Umbilical cord (tissue), 1 donor: ENCODE measurements at regions not wholly inside any gene's neighbourhood (a gene's known extent, or its start where the extent isn't known, plus 50 kb on each side); places are given as distances from the start of the nearest gene placed in this dataset.

Experiments
- DNase-seq: peaks from one replicate; pipeline ENCODE4 v3.0.0-alpha.2; 2015; ENCODE audit warnings: low spot score

DNA sequence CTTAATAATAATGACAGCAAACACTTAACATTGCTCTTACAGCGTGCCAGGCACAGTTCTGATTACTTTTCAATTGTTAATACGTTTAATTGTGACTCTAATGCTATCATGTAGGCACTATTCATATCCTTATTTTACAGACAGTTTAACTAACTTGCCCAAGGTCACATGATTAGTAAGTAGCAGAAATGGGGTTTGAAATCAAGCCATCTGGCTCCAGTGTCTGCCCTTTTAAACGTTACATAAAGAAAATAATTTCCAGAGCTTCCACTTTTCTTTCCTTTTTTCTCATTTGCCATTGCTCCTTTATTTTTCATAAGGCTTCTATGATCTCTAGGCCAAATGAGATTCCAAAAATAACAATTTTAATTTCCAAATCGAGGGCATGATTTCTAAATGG lies 50.6 kb upstream of the IKZF2 start:
- no peak for DNase-seq

DNA sequence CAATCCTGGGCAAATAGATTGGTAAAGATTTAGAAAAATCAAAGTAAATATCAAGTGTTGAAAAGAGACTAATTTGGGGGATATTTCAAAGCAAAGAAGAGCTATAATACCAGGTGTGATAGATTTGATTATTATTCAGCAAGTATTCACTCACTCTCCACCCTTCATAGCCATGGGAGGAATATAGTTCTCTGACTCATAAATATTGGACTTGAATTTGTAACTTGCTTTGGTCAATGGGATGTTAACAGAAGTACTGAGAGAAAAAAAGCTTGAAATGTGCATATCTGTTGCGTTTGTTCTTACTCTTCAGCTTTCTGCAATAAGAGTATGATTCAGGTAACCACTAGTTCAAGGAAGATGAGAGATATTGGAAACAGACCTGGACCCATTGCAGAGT lies 54.5 kb upstream of the IKZF2 start:
- no peak for DNase-seq

GRCh38 chr2:213213186-213213585 lies 61.8 kb upstream of the IKZF2 start:
- no peak for DNase-seq

GRCh38 chr2:213214209-213214608 lies 62.8 kb upstream of the IKZF2 start:
- DNase-seq: no peak

GRCh38 chr2:213216461-213216860 lies 65.0 kb upstream of the IKZF2 start:
- DNase-seq: peak; percentile 75

- DNase-seq: no peak
These were observed 64.4 kb upstream of the SPAG16 start for GRCh38 chr2:213219816-213220215.

DNA sequence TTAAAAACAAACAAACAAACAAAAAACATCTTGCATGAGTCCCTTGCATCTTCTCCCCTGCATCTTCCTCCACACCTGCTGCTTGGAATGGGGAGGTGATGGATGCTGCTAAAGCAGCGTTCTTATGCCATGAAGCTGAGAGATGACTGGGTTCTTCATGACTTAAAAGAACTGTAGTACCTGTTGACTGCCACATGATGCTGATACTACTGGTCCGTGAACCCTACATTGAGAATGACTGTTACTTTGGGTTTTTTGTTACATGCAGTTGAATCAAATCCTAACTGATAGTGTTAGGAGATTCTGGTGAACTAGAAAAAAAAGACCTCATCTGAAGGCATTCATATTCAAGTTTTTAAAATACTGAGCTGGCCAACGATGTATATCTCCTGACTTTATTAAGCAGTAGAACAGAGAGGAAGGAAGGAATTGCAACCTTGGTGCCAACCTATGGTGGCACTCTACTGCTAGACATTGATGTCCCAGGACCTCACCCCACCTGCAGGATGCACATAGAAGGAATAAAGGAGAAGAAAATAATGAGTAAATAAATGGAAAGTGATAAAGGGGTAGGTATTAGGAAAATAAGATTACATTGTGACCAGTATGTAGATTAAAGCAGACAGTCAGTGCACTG lies 63.2 kb upstream of the SPAG16 start:
- DNase-seq: no peak

- no peak for DNase-seq
These were observed 62.3 kb upstream of the SPAG16 start for GRCh38 chr2:213221957-213222356.

DNA sequence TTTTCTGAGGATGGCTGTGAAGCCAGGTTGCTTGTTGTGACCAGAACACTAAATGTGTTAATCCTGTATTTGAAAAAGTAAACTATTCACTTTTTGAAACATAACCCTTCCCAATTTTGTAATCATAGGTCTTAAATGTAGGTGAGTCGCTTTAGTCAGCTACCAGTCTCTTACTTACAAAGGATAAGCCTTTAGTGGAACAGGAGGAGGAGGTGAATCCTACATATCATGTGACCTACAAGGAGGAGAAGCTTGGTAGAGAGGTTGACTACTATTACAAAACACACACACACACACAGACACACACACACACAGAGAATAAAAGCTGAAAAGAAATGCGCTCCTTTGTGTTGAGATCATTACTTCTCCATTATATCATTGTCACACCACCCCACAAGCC lies 59.9 kb upstream of the SPAG16 start:
- no peak for DNase-seq

DNA sequence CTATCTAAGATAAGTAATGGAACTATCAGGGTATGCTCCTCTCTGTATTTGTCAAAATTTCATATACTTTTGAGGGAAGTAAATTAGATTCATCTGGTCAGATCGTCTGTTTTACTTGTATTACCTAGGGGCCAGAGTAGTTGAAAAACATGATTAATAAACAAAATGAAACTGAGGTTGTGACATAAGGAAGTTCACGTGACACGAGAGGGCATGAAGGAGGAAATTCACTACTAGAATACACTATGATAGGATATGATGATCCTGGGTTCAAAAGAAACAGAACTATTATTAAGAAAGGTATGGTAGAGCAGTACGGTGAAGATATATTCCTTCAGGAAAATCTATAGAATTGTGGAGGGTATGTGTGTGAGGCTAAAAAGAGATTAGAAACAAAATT lies 58.4 kb upstream of the SPAG16 start:
- DNase-seq: no peak

DNA sequence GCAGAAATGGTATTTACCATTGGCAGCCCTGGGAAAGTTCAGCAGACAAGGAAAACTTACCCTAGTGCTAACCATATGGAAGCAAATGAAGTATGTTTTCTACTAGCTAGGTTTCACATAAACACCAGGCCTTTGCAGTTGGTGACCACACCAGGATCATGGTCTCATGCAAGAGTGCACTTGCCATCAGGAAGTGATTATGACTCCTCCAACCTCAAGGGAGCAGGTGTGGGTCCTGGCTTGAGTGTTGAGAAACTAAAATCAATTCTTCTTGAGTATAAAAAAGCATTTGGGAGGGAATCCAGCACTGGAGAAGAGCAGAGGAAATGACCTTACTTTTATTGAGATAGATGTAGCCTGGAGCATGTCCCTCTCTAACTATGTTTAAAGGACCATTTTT lies 56.8 kb upstream of the SPAG16 start:
- DNase-seq: no peak

- no peak for DNase-seq
These were observed 55.6 kb upstream of the SPAG16 start for GRCh38 chr2:213228638-213229037.

GRCh38 chr2:213229814-213230213 lies 54.5 kb upstream of the SPAG16 start:
- DNase-seq: no peak

DNA sequence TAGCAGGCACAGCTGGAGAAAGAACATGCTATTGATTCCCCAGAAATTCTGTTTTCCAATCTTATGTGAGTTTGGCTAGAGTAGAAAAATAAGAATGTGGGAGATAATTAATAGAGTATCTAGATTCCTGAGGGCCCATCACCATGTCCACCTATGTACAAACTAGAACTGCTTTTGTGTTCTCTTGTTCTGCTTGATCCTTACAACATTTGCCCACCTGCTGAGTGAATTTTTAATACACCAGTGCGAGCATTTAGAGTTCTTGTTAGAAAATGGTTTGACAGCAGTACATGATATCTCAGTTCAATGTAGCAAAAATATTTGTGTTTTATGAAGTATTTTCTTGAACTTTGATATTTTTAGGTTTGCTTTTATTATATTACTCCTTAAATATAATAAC lies 52.3 kb upstream of the SPAG16 start:
- no peak for DNase-seq

DNA sequence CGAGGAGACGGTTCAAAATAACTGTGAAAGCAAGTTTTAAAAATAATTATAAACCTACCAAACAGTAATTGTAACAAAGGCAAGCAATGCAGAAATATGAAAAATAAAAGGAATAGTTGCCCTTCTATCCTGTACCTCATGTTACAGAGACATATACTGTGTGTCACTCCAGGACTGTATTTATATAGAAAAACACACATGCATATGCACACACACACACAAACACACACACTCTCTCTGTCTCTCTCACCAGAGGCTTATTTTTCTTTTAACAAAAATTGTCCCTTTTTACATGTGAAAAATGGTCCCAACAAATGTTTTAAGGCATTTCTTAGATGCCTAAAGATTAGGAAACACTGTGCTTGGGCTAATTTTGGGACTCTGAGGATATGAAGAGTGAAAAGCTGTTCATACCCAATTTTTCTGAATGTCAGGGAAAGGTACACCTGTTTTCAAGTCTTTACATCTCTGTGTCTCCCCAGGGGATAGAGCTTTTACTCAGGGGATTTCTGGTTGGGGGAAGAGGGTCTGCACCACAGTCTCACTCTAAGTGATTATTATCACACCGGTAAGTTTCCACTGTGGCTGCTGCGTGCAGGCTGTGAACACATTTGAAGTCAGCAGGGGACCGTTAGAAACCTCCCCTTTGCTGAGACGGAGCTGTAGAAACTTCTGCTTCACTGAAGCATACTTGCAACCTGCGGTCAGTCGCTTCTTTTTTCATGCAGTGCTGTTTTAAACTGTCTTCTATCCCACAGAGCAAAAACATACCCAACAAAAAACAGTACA lies 51.4 kb upstream of the SPAG16 start:
- DNase-seq: no peak

- no peak for DNase-seq
These were observed 50.6 kb upstream of the SPAG16 start for GRCh38 chr2:213233438-213234330.
